ENCODE measurements at regions not wholly inside any gene's neighbourhood (a gene's known extent, or its start where the extent isn't known, plus 50 kb on each side); places are given as distances from the start of the nearest gene placed in this dataset.
A peak's percentile ranks its signal among the peaks of the same experiment; 100 is the strongest.

DNA sequence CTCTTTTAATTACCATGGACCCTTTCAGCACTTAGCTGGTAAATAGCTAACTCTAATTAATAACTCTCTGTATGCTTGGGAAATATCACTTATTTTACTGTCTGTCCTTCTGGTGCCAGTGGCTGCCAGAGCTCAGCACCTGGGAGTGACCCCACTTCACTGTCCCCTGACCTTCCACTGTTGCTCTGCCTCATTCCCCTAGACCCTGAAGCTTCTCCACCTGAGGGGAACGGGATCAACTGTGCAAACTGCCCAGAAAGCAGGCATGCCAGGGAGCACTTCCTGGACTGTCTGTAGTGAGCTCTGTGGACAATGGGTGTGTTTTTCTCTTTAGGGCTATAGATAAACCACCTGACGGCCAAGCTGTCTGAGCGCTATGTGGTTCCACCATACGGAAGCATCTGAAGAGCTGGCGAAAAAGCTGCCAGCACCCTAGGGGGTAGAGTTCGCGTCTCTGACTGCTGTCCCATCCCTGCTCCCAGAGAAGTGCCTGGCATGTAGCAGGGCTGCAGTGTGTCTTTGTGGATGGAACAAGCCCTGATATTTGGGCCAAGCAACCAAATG lies 106.3 kb upstream of the FOXA2 start:
- DNase-seq (ENCODE audit: low spot score), result no peak

GRCh38 chr20:22691369-22692118 lies 107.2 kb upstream of the FOXA2 start:
- Histone ChIP-seq H3K27ac (ENCODE audit: low read depth in 1 of 2, low read length in 2 of 2) (no peak overlapping the region), H3K4me1 (ENCODE audit: control insufficient read depth in 4 of 4, insufficient read depth in 4 of 4, low read length in 3 of 4) (peaks cover 1 to 23% (median 11%) of the 10 kb centered on the region in 4 donors), H3K9me3 (ENCODE audit: control insufficient read depth in 4 of 4, low read length in 3 of 4) (no peaks in the 10 kb centered on the region), H3K36me3 (ENCODE audit: control insufficient read depth in 4 of 4, insufficient read depth in 3 of 4, low read depth in 1 of 4, low read length in 3 of 4) (no peaks in the 10 kb centered on the region), H3K4me3 (ENCODE audit: low read depth in 1 of 3, low read length in 3 of 3) (no peak overlapping the region), H3K27me3 (ENCODE audit: control insufficient read depth in 4 of 4, insufficient read depth in 4 of 4, low read length in 3 of 4) (no peaks in the 10 kb centered on the region), H3K9ac (ENCODE audit: low read depth in 1 of 2, low read length in 2 of 2) (no peak overlapping the region)
- DNase-seq (ENCODE audit: low spot score), result peak; percentile 59
- 28% methylated on average over 25 of the region's 25 CpGs for WGBS
- no peak for TF ChIP-seq HNF4A (conservative IDR thresholded peaks at IDR 0.05)
- no peak for TF ChIP-seq ATF3 (IDR thresholded peaks at IDR 0.05)
- TF ChIP-seq, protein P1, sequence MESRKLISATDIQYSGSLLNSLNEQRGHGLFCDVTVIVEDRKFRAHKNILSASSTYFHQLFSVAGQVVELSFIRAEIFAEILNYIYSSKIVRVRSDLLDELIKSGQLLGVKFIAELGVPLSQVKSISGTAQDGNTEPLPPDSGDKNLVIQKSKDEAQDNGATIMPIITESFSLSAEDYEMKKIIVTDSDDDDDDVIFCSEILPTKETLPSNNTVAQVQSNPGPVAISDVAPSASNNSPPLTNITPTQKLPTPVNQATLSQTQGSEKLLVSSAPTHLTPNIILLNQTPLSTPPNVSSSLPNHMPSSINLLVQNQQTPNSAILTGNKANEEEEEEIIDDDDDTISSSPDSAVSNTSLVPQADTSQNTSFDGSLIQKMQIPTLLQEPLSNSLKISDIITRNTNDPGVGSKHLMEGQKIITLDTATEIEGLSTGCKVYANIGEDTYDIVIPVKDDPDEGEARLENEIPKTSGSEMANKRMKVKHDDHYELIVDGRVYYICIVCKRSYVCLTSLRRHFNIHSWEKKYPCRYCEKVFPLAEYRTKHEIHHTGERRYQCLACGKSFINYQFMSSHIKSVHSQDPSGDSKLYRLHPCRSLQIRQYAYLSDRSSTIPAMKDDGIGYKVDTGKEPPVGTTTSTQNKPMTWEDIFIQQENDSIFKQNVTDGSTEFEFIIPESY (IDR thresholded peaks at IDR 0.05), result no peak
- no peak for TF ChIP-seq HNF4G (IDR thresholded peaks at IDR 0.05)
- TF ChIP-seq FOXA1 (IDR thresholded peaks at IDR 0.05), result no peak
- TF ChIP-seq YY1 (IDR thresholded peaks at IDR 0.05), result peak; percentile 85
- TF ChIP-seq RAD21 (IDR thresholded peaks at IDR 0.05), result peak; percentile 94 to 97
- no peak for TF ChIP-seq TAF1 (conservative IDR thresholded peaks at IDR 0.05)
- TF ChIP-seq, protein P2, sequence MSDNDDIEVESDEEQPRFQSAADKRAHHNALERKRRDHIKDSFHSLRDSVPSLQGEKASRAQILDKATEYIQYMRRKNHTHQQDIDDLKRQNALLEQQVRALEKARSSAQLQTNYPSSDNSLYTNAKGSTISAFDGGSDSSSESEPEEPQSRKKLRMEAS (IDR thresholded peaks at IDR 0.05), result no peak
- peak in 1 of 2 donors; percentile 13 for TF ChIP-seq RXRA (IDR thresholded peaks at IDR 0.05)
- TF ChIP-seq EGR1 (IDR thresholded peaks at IDR 0.05; ENCODE audit: low read depth in 2 of 2), result no peak
- TF ChIP-seq JUND (IDR thresholded peaks at IDR 0.05), result no peak
- TF ChIP-seq SP1 (IDR thresholded peaks at IDR 0.05), result no peak

More for the DNA sequence above, 106.3 kb upstream of the FOXA2 start:
- TF ChIP-seq JUND (IDR thresholded peaks at IDR 0.05), result no peak
- TF ChIP-seq, protein P2 (IDR thresholded peaks at IDR 0.05), result no peak
- TF ChIP-seq EGR1 (IDR thresholded peaks at IDR 0.05; ENCODE audit: low read depth in 2 of 2), result no peak
- no peak for TF ChIP-seq YY1 (IDR thresholded peaks at IDR 0.05)
- TF ChIP-seq, protein P1 (IDR thresholded peaks at IDR 0.05), result no peak
- TF ChIP-seq REST (IDR thresholded peaks at IDR 0.05), result no peak
- no peak for TF ChIP-seq RXRA (IDR thresholded peaks at IDR 0.05)
- no peak for TF ChIP-seq FOXA1 (IDR thresholded peaks at IDR 0.05)
- TF ChIP-seq TAF1 (conservative IDR thresholded peaks at IDR 0.05), result no peak
- Histone ChIP-seq H3K4me3 (ENCODE audit: low read depth in 1 of 3, low read length in 3 of 3) (no peak overlapping the region), H3K36me3 (ENCODE audit: control insufficient read depth in 4 of 4, insufficient read depth in 3 of 4, low read depth in 1 of 4, low read length in 3 of 4) (no peaks in the 10 kb centered on the region), H3K27me3 (ENCODE audit: control insufficient read depth in 4 of 4, insufficient read depth in 4 of 4, low read length in 3 of 4) (no peaks in the 10 kb centered on the region), H3K4me1 (ENCODE audit: control insufficient read depth in 4 of 4, insufficient read depth in 4 of 4, low read length in 3 of 4) (peaks cover 1 to 23% (median 11%) of the 10 kb centered on the region in 4 donors), H3K27ac (ENCODE audit: low read depth in 1 of 2, low read length in 2 of 2) (no peak overlapping the region), H3K9me3 (ENCODE audit: control insufficient read depth in 4 of 4, low read length in 3 of 4) (no peaks in the 10 kb centered on the region), H3K9ac (ENCODE audit: low read depth in 1 of 2, low read length in 2 of 2) (no peak overlapping the region)
- 75% methylated on average over 7 of the region's 7 CpGs for WGBS
